ENCODE measurements at regions not wholly inside any gene's neighbourhood (a gene's known extent, or its start where the extent isn't known, plus 50 kb on each side); places are given as distances from the start of the nearest gene placed in this dataset.
A peak's percentile ranks its signal among the peaks of the same experiment; 100 is the strongest.

GRCh38 chr12:46674800-46675199 lies 151.0 kb downstream of the SLC38A4 start:
- DNase-seq (ENCODE audit: low read depth), result no peak
- H3K4me3 ChIP-seq (ENCODE audit: low read depth, low read length), result no peak overlapping the region
- in situ Hi-C loops (cut with HindIII; ENCODE audit: low sequenced_read_pairs), result no loop called here
- no peak for TF ChIP-seq CTCF (IDR thresholded peaks at IDR 0.05; ENCODE audit: low read depth, low read length, missing control alignments)

GRCh38 chr12:46674129-46674528 lies 151.7 kb downstream of the SLC38A4 start:
- DNase-seq (ENCODE audit: low read depth), result no peak
- no peak for TF ChIP-seq CTCF (IDR thresholded peaks at IDR 0.05; ENCODE audit: low read depth, low read length, missing control alignments)
- in situ Hi-C loops (cut with HindIII; ENCODE audit: low sequenced_read_pairs), result no loop called here
- H3K4me3 ChIP-seq (ENCODE audit: low read depth, low read length), result no peak overlapping the region

- H3K4me3 ChIP-seq (ENCODE audit: low read depth, low read length), result no peak overlapping the region
- TF ChIP-seq CTCF (IDR thresholded peaks at IDR 0.05; ENCODE audit: low read depth, low read length, missing control alignments), result no peak
- in situ Hi-C loops (cut with HindIII; ENCODE audit: low sequenced_read_pairs), result no loop called here
- DNase-seq (ENCODE audit: low read depth), result no peak
Observed at GRCh38 chr12:46671102-46671501, 154.7 kb downstream of the SLC38A4 start.

GRCh38 chr12:46670636-46671035 lies 155.2 kb downstream of the SLC38A4 start:
- in situ Hi-C loops (cut with HindIII; ENCODE audit: low sequenced_read_pairs), result no loop called here
- H3K4me3 ChIP-seq (ENCODE audit: low read depth, low read length), result no peak overlapping the region
- no peak for TF ChIP-seq CTCF (IDR thresholded peaks at IDR 0.05; ENCODE audit: low read depth, low read length, missing control alignments)
- no peak for DNase-seq (ENCODE audit: low read depth)

GRCh38 chr12:46669720-46670119 lies 156.1 kb downstream of the SLC38A4 start:
- no peak for TF ChIP-seq CTCF (IDR thresholded peaks at IDR 0.05; ENCODE audit: low read depth, low read length, missing control alignments)
- in situ Hi-C loops (cut with HindIII; ENCODE audit: low sequenced_read_pairs), result no loop called here
- no peak overlapping the region for H3K4me3 ChIP-seq (ENCODE audit: low read depth, low read length)
- no peak for DNase-seq (ENCODE audit: low read depth)

GRCh38 chr12:46667551-46667950 lies 158.2 kb downstream of the SLC38A4 start:
- DNase-seq (ENCODE audit: low read depth), result no peak
- TF ChIP-seq CTCF (IDR thresholded peaks at IDR 0.05; ENCODE audit: low read depth, low read length, missing control alignments), result no peak
- in situ Hi-C loops (cut with HindIII; ENCODE audit: low sequenced_read_pairs), result no loop called here
- H3K4me3 ChIP-seq (ENCODE audit: low read depth, low read length), result no peak overlapping the region

DNA sequence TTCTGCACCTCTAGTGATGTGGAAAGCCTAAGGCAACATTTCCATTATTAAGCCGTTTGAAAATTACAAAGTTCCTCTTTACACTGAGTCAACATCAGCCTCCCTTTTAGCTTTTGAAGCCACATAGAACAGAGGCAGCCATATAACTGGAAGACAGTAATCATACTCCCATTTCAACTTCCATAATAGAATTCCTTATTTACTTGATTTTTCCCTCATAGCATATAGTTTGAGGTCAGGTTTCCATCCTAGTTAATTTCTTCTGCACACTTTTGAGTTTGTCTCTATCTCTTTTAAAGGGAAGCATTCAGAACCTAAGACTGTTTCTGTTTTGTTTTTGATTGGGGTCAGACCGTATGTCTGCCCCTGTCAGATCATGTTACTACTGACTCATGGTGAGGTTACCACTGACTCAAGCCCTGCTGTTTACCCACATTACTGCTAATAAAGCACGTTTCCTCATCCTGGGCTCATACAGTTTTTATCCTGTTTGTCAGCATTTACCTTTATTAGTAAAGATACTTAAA lies 161.0 kb downstream of the SLC38A4 start:
- H3K4me3 ChIP-seq (ENCODE audit: low read depth, low read length), result no peak overlapping the region
- DNase-seq (ENCODE audit: low read depth), result peak; percentile 71
- in situ Hi-C loops (cut with HindIII; ENCODE audit: low sequenced_read_pairs), result no loop called here
- TF ChIP-seq CTCF (IDR thresholded peaks at IDR 0.05; ENCODE audit: low read depth, low read length, missing control alignments), result no peak

Data from astrocyte of the cerebellum (primary cell).